ENCODE measurements at regions not wholly inside any gene's neighbourhood (a gene's known extent, or its start where the extent isn't known, plus 50 kb on each side); places are given as distances from the start of the nearest gene placed in this dataset.

GRCh38 chr3:43950775-43951174 lies 260.0 kb downstream of the ABHD5 start:
- TF ChIP-seq, protein P1, sequence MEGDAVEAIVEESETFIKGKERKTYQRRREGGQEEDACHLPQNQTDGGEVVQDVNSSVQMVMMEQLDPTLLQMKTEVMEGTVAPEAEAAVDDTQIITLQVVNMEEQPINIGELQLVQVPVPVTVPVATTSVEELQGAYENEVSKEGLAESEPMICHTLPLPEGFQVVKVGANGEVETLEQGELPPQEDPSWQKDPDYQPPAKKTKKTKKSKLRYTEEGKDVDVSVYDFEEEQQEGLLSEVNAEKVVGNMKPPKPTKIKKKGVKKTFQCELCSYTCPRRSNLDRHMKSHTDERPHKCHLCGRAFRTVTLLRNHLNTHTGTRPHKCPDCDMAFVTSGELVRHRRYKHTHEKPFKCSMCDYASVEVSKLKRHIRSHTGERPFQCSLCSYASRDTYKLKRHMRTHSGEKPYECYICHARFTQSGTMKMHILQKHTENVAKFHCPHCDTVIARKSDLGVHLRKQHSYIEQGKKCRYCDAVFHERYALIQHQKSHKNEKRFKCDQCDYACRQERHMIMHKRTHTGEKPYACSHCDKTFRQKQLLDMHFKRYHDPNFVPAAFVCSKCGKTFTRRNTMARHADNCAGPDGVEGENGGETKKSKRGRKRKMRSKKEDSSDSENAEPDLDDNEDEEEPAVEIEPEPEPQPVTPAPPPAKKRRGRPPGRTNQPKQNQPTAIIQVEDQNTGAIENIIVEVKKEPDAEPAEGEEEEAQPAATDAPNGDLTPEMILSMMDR (IDR thresholded peaks at IDR 0.05; ENCODE audit: poor library complexity, severe bottlenecking), result no peak
- TF ChIP-seq SMC3 (conservative IDR thresholded peaks at IDR 0.05; ENCODE audit: poor library complexity), result no peak
- no peak for TF ChIP-seq POLR2AphosphoS5 (IDR thresholded peaks at IDR 0.05)
- no peak for TF ChIP-seq TAF1 (IDR thresholded peaks at IDR 0.05; ENCODE audit: low read depth)
- TF ChIP-seq MXI1 (conservative IDR thresholded peaks at IDR 0.05; ENCODE audit: poor library complexity, severe bottlenecking), result no peak
- TF ChIP-seq RAD21 (conservative IDR thresholded peaks at IDR 0.05), result no peak
- TF ChIP-seq EZH2 (IDR thresholded peaks at IDR 0.05; ENCODE audit: borderline replicate concordance, insufficient read depth, low read length, poor library complexity, severe bottlenecking), result no peak
- TF ChIP-seq, protein P2, sequence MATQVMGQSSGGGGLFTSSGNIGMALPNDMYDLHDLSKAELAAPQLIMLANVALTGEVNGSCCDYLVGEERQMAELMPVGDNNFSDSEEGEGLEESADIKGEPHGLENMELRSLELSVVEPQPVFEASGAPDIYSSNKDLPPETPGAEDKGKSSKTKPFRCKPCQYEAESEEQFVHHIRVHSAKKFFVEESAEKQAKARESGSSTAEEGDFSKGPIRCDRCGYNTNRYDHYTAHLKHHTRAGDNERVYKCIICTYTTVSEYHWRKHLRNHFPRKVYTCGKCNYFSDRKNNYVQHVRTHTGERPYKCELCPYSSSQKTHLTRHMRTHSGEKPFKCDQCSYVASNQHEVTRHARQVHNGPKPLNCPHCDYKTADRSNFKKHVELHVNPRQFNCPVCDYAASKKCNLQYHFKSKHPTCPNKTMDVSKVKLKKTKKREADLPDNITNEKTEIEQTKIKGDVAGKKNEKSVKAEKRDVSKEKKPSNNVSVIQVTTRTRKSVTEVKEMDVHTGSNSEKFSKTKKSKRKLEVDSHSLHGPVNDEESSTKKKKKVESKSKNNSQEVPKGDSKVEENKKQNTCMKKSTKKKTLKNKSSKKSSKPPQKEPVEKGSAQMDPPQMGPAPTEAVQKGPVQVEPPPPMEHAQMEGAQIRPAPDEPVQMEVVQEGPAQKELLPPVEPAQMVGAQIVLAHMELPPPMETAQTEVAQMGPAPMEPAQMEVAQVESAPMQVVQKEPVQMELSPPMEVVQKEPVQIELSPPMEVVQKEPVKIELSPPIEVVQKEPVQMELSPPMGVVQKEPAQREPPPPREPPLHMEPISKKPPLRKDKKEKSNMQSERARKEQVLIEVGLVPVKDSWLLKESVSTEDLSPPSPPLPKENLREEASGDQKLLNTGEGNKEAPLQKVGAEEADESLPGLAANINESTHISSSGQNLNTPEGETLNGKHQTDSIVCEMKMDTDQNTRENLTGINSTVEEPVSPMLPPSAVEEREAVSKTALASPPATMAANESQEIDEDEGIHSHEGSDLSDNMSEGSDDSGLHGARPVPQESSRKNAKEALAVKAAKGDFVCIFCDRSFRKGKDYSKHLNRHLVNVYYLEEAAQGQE (IDR thresholded peaks at IDR 0.05; ENCODE audit: borderline replicate concordance), result no peak
- TF ChIP-seq EP300 (conservative IDR thresholded peaks at IDR 0.05; ENCODE audit: poor library complexity, severe bottlenecking), result no peak

Data from neural cell (in vitro differentiated cells).